Gastroesophageal sphincter (tissue), 4 donors: ENCODE measurements at regions not wholly inside any gene's neighbourhood (a gene's known extent, or its start where the extent isn't known, plus 50 kb on each side); places are given as distances from the start of the nearest gene placed in this dataset.

ENCODE experiments used
- ATAC-seq: fragments of 150-250 bp; one replicate; pipeline ENCODE4 v1.9.1; 2016; ENCODE audit warnings: mild to moderate bottlenecking, moderate library complexity
- H3K27ac ChIP-seq, 4 donors: fragments of 200-600 bp; sonication (generic) in 3 of 4; 1 replicate in 3 of 4; 2 replicates in 1 of 4; pipeline ENCODE4 v1.5.1; 2016 to 2019
- H3K27me3 ChIP-seq: fragments of 200-600 bp; sonication (generic); one replicate; pipeline ENCODE4 v1.5.1; 2019
- H3K36me3 ChIP-seq, 2 donors: fragments of 200-600 bp; sonication (generic); one replicate each; pipeline ENCODE4 v1.5.1; 2019; ENCODE audit warnings: control low read depth in 1 of 2
- H3K4me1 ChIP-seq, 3 donors: fragments of 200-600 bp; sonication (generic); 1 replicate in 2 of 3; 2 replicates in 1 of 3; pipeline ENCODE4 v1.5.1; 2016 to 2019; ENCODE audit warnings: control low read depth in 2 of 3
- H3K4me3 ChIP-seq, 2 donors: fragments of 200-600 bp; sonication (generic); one replicate each; pipeline ENCODE4 v1.5.1; 2019; ENCODE audit warnings: mild to moderate bottlenecking in 1 of 2, moderate library complexity in 1 of 2
- H3K9me3 ChIP-seq, 3 donors: fragments of 200-600 bp; sonication (generic); one replicate each; pipeline ENCODE4 v1.5.1; 2017 to 2019; ENCODE audit warnings: control low read depth in 2 of 3
- CTCF ChIP-seq, 4 experiments: fragments of 200-600 bp in 2 of 4; fragments of 450-650 bp in 2 of 4; sonication (generic) in 1 of 4; IDR thresholded peaks; one replicate each; pipeline ENCODE4 v1.5.1; 2017 to 2019; ENCODE audit warnings: antibody characterized with exemption in 4 of 4, mild to moderate bottlenecking in 2 of 4, moderate library complexity in 2 of 4
- EP300 ChIP-seq: sonication (generic); formaldehyde crosslinking; IDR thresholded peaks from one replicate; pipeline ENCODE4 v1.6.1; 2017; ENCODE audit warnings: antibody characterized with exemption, mild to moderate bottlenecking
- POLR2A ChIP-seq, 2 donors: fragments of 450-650 bp; IDR thresholded peaks; one replicate each; pipeline ENCODE4 v1.6.1; 2017; ENCODE audit warnings: antibody characterized with exemption in 2 of 2, mild to moderate bottlenecking in 2 of 2, moderate library complexity in 1 of 2
- POLR2AphosphoS5 ChIP-seq: sonication (generic); formaldehyde crosslinking; IDR thresholded peaks from one replicate; pipeline ENCODE4 v1.6.1; 2017; ENCODE audit warnings: antibody characterized with exemption
- WGBS, 2 donors: methylation state at CpG; one replicate each; pipeline ENCODE4 v1.1.5; 2018; ENCODE audit warnings: low coverage in 1 of 2; 5-methylcytosine and 5-hydroxymethylcytosine counted together

GRCh38 chr5:56527174-56527573 lies 288.2 kb upstream of the MAP3K1 start:
- TF ChIP-seq POLR2A (IDR thresholded peaks at IDR 0.05) (no peak), POLR2AphosphoS5 (no peak), EP300 (no peak), CTCF (IDR thresholded peaks at IDR 0.05) (no peak)
- H3K9me3 ChIP-seq, result no peaks in the 10 kb centered on the region
- H3K27me3 ChIP-seq, result no peaks in the 10 kb centered on the region
- 83 to 100% methylated on average over 1 to 3 of the region's 4 CpGs for WGBS, 2 donors
- peaks cover 9 to 31% (median 15%) of the 10 kb centered on the region in 3 donors for H3K4me1 ChIP-seq
- no peak overlapping the region for H3K27ac ChIP-seq
- ATAC-seq, result no peak
- no peaks in the 10 kb centered on the region for H3K36me3 ChIP-seq
- H3K4me3 ChIP-seq, result no peak overlapping the region

- no peaks in the 10 kb centered on the region for H3K27me3 ChIP-seq
- no peak for ATAC-seq
- TF ChIP-seq CTCF (IDR thresholded peaks at IDR 0.05), result no peak
- TF ChIP-seq EP300, result no peak
- TF ChIP-seq POLR2A (IDR thresholded peaks at IDR 0.05), result no peak
- TF ChIP-seq POLR2AphosphoS5, result no peak
- no peak overlapping the region for H3K27ac ChIP-seq
- H3K36me3 ChIP-seq, result no peaks in the 10 kb centered on the region
- H3K9me3 ChIP-seq, result no peaks in the 10 kb centered on the region
- peaks cover 9 to 35% (median 15%) of the 10 kb centered on the region in 3 donors for H3K4me1 ChIP-seq
- no peak overlapping the region for H3K4me3 ChIP-seq
- 63 to 83% methylated on average over 3 of the region's 3 CpGs for WGBS, 2 donors
Observed at GRCh38 chr5:56525113-56525512, 290.2 kb upstream of the MAP3K1 start.

GRCh38 chr5:56523790-56524575 lies 290.9 kb upstream of the ANKRD55 start:
- Histone ChIP-seq H3K27me3 (no peaks in the 10 kb centered on the region), H3K4me1 (peaks cover 9 to 35% (median 15%) of the 10 kb centered on the region in 3 donors), H3K36me3 (no peaks in the 10 kb centered on the region), H3K4me3 (no peak overlapping the region), H3K27ac (peak overlapping the region in 2 of 4 donors; percentile 54 to 59), H3K9me3 (no peaks in the 10 kb centered on the region)
- ATAC-seq, result peak; percentile 17
- WGBS, 2 donors, result 26 to 28% methylated on average over 6 of the region's 6 CpGs
- no peak for TF ChIP-seq POLR2A (IDR thresholded peaks at IDR 0.05)
- no peak for TF ChIP-seq EP300
- TF ChIP-seq CTCF (IDR thresholded peaks at IDR 0.05), result no peak
- TF ChIP-seq POLR2AphosphoS5, result no peak

GRCh38 chr5:56522960-56523359 lies 289.8 kb upstream of the ANKRD55 start:
- Histone ChIP-seq H3K4me3 (no peak overlapping the region), H3K27ac (peak overlapping the region; percentile 37 to 59 (median 47)), H3K36me3 (no peaks in the 10 kb centered on the region), H3K4me1 (peaks cover 9 to 35% (median 15%) of the 10 kb centered on the region in 3 donors), H3K27me3 (no peaks in the 10 kb centered on the region), H3K9me3 (no peaks in the 10 kb centered on the region)
- no peak for TF ChIP-seq POLR2A (IDR thresholded peaks at IDR 0.05)
- TF ChIP-seq CTCF (IDR thresholded peaks at IDR 0.05), result no peak
- peak; percentile 46 for TF ChIP-seq POLR2AphosphoS5
- ATAC-seq, result peak; percentile 88
- WGBS, 2 donors, result 33% methylated on average over 1 of the region's 1 CpG; no CpG with 5 or more reads in 1 of the 2 donors

- ATAC-seq, result no peak
- H3K36me3 ChIP-seq, result no peaks in the 10 kb centered on the region
- no peak for TF ChIP-seq EP300
- no peak for TF ChIP-seq POLR2A (IDR thresholded peaks at IDR 0.05)
- TF ChIP-seq POLR2AphosphoS5, result no peak
- no peak for TF ChIP-seq CTCF (IDR thresholded peaks at IDR 0.05)
- H3K27ac ChIP-seq, result no peak overlapping the region
- no peak overlapping the region for H3K4me3 ChIP-seq
- WGBS, 2 donors, result 64 to 65% methylated on average over 4 to 5 of the region's 5 CpGs
- no peaks in the 10 kb centered on the region for H3K27me3 ChIP-seq
- H3K9me3 ChIP-seq, result no peaks in the 10 kb centered on the region
- H3K4me1 ChIP-seq, result peaks cover 9 to 36% (median 15%) of the 10 kb centered on the region in 3 donors
Observed at GRCh38 chr5:56522169-56522568, 289.0 kb upstream of the ANKRD55 start.
